ENCODE measurements at regions not wholly inside any gene's neighbourhood (a gene's known extent, or its start where the extent isn't known, plus 50 kb on each side); places are given as distances from the start of the nearest gene placed in this dataset.

DNA sequence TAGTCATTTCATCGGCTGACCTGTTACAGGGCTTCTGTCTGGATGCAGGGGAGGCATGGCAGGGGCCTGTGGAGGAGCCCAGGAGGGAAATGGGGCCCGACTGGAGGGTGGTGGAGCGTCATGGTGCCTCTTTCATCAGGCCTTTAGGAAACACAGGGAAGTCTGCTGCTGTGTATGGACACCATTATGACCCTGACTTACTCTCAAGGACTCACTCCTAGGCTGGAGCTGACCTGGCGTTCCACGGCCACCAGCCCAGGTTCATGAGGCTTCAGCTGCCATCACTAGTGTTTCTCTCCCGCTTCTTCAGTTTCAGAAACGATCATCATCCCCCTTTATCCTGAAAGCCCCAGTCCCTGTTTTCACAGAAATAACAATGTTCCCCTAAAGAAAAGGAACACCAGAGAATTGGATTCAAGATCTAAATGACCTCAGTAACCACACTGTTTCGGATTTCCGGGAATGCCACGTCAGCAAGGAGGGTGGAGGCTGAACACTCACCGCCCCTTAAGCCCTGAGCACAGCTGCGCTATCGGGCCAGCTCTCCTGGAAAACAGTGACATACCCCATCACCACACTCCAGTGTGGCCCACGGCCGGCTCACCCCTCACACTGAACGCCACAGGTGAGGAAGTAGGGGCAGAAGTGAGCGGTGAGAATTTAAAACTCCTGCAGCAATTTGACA is 67.6 kb downstream of the SOX1 start:
- H3K4me3 ChIP-seq (ENCODE audit: low read length in 2 of 2), result peak overlapping the region in 1 of 2 donors; percentile 2
- H3K27ac ChIP-seq (ENCODE audit: low read depth in 2 of 2, low read length in 2 of 2), result peak overlapping the region in 1 of 2 donors; percentile 19
- peak overlapping the region; percentile 10 to 44 for H3K9ac ChIP-seq (ENCODE audit: low read depth in 1 of 2, low read length in 2 of 2)
- H3K9me3 ChIP-seq (ENCODE audit: control insufficient read depth in 2 of 2, low read length in 2 of 2), result no peaks in the 10 kb centered on the region
- no peaks in the 10 kb centered on the region for H3K27me3 ChIP-seq (ENCODE audit: control insufficient read depth in 2 of 2, insufficient read depth in 2 of 2, low read length in 2 of 2)
- peaks cover 6 to 20% of the 10 kb centered on the region in 2 donors for H3K4me1 ChIP-seq (ENCODE audit: control insufficient read depth in 2 of 2, insufficient read depth in 2 of 2, low read length in 2 of 2)
- H3K36me3 ChIP-seq (ENCODE audit: control insufficient read depth in 2 of 2, insufficient read depth in 2 of 2, low read length in 2 of 2), result no peaks in the 10 kb centered on the region

DNA sequence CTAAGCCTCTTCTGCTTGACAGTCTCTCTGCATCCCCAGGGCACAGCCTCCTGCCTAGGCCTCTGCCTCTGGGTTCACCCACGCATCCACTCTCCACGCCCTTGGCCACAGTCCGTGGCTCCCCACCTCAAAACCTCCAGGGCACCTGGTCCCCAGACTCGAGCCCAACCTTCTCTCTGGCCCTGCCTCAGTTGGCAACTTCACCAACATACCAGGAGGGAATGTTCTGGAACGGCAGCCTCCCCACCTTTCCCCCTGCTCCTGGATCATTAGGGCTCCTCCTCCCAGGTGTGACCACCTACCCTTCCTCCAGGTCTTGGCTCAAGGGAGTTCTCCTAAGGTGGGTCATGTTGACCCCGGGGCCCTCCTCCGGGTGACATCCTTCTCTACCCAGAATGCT is 69.1 kb downstream of the SOX1 start:
- no peaks in the 10 kb centered on the region for H3K36me3 ChIP-seq (ENCODE audit: control insufficient read depth in 2 of 2, insufficient read depth in 2 of 2, low read length in 2 of 2)
- H3K27ac ChIP-seq (ENCODE audit: low read depth in 2 of 2, low read length in 2 of 2), result no peak overlapping the region
- no peaks in the 10 kb centered on the region for H3K27me3 ChIP-seq (ENCODE audit: control insufficient read depth in 2 of 2, insufficient read depth in 2 of 2, low read length in 2 of 2)
- peaks cover 6 to 20% of the 10 kb centered on the region in 2 donors for H3K4me1 ChIP-seq (ENCODE audit: control insufficient read depth in 2 of 2, insufficient read depth in 2 of 2, low read length in 2 of 2)
- no peak overlapping the region for H3K9ac ChIP-seq (ENCODE audit: low read depth in 1 of 2, low read length in 2 of 2)
- H3K4me3 ChIP-seq (ENCODE audit: low read length in 2 of 2), result no peak overlapping the region
- H3K9me3 ChIP-seq (ENCODE audit: control insufficient read depth in 2 of 2, low read length in 2 of 2), result no peaks in the 10 kb centered on the region

DNA sequence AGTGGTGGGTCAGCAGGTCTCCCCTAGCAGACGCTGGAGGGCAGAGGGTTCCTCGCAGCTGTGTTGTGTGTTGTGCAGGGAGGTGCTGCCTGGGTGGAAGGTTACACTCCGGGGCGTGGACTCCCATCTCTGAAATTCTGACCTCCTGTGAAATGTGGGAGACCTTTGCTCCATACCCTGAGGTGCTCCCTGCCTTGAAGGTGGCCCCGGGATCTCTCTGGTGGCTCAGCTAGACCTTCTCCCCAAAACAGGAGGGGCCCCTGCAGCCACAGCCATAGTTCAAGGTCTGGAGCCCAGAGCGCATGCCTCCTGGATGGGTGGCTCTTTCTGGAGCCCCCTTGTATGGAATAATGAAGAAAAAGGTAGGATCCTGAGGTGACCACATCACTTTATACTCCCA is 70.2 kb downstream of the SOX1 start:
- Histone ChIP-seq H3K27me3 (ENCODE audit: control insufficient read depth in 2 of 2, insufficient read depth in 2 of 2, low read length in 2 of 2) (no peaks in the 10 kb centered on the region), H3K4me1 (ENCODE audit: control insufficient read depth in 2 of 2, insufficient read depth in 2 of 2, low read length in 2 of 2) (peaks cover 6 to 17% of the 10 kb centered on the region in 2 donors)

DNA sequence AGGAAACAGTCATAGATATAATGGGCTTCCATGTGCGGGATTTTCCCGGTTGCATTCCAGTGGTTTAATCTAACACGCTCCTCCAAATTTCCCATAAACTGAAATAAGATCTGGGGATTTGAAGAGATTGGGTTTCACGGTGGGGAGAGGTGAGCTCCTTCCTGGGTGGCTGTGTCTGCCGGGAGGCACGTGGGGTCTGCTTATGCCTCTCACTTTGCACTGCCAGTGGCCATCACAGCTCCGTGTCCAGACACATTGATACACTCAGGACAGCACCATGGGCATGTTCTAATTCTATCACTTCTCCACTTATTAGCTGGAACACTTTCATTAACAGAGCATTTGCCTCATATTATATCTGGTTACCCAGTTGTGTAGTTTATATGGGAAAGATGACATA is 73.4 kb downstream of the SOX1 start:
- H3K9ac ChIP-seq (ENCODE audit: low read depth in 1 of 2, low read length in 2 of 2), result no peak overlapping the region
- H3K36me3 ChIP-seq (ENCODE audit: control insufficient read depth in 2 of 2, insufficient read depth in 2 of 2, low read length in 2 of 2), result no peaks in the 10 kb centered on the region
- H3K4me1 ChIP-seq (ENCODE audit: control insufficient read depth in 2 of 2, insufficient read depth in 2 of 2, low read length in 2 of 2), result no peaks in the 10 kb centered on the region
- no peak overlapping the region for H3K27ac ChIP-seq (ENCODE audit: low read depth in 2 of 2, low read length in 2 of 2)
- H3K27me3 ChIP-seq (ENCODE audit: control insufficient read depth in 2 of 2, insufficient read depth in 2 of 2, low read length in 2 of 2), result no peaks in the 10 kb centered on the region
- H3K4me3 ChIP-seq (ENCODE audit: low read length in 2 of 2), result no peak overlapping the region
- no peaks in the 10 kb centered on the region for H3K9me3 ChIP-seq (ENCODE audit: control insufficient read depth in 2 of 2, low read length in 2 of 2)

More for the DNA sequence above, 70.2 kb downstream of the SOX1 start:
- H3K9me3 ChIP-seq (ENCODE audit: control insufficient read depth in 2 of 2, low read length in 2 of 2), result no peaks in the 10 kb centered on the region
- no peaks in the 10 kb centered on the region for H3K36me3 ChIP-seq (ENCODE audit: control insufficient read depth in 2 of 2, insufficient read depth in 2 of 2, low read length in 2 of 2)
- H3K27ac ChIP-seq (ENCODE audit: low read depth in 2 of 2, low read length in 2 of 2), result no peak overlapping the region
- no peak overlapping the region for H3K9ac ChIP-seq (ENCODE audit: low read depth in 1 of 2, low read length in 2 of 2)
- no peak overlapping the region for H3K4me3 ChIP-seq (ENCODE audit: low read length in 2 of 2)

DNA sequence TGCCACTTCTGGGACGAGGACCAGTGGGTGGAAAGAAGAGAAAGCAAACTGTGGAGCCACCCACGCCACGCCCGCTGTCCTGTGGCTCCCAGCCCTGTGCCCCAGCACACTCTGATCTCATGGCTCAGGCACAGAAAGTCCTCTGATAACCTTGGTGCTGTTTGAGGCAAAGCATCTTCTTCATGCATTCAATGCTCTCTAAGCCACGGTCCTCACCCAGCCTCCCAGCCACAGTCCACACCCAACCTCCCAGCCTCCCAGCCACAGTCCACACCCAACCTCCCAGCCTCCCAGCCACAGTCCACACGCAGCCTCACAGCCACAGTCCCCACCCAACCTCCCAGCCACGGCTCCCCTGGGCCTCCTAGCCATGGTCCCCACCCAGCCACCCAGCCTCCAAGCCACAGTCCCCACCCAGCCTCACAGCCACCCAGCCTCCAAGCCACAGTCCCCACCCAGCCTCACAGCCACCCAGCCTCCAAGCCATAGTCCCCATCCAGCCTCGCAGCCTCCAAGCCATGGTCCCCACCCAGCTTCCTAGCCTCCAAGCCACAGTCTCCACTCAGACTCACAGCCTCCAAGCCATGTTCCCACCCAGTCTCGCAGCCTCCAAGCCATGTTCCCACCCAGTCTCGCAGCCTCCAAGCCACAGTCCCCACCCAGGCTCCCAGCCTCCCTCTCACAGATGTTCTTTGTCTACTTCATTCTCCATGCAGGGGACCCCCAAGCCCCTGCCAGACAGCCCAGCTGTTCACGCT is 74.9 kb downstream of the SOX1 start:
- H3K27ac ChIP-seq (ENCODE audit: low read depth in 2 of 2, low read length in 2 of 2), result no peak overlapping the region
- no peaks in the 10 kb centered on the region for H3K36me3 ChIP-seq (ENCODE audit: control insufficient read depth in 2 of 2, insufficient read depth in 2 of 2, low read length in 2 of 2)
- H3K4me1 ChIP-seq (ENCODE audit: control insufficient read depth in 2 of 2, insufficient read depth in 2 of 2, low read length in 2 of 2), result no peaks in the 10 kb centered on the region
- H3K27me3 ChIP-seq (ENCODE audit: control insufficient read depth in 2 of 2, insufficient read depth in 2 of 2, low read length in 2 of 2), result no peaks in the 10 kb centered on the region
- H3K9ac ChIP-seq (ENCODE audit: low read depth in 1 of 2, low read length in 2 of 2), result no peak overlapping the region
- no peak overlapping the region for H3K4me3 ChIP-seq (ENCODE audit: low read length in 2 of 2)
- H3K9me3 ChIP-seq (ENCODE audit: control insufficient read depth in 2 of 2, low read length in 2 of 2), result no peaks in the 10 kb centered on the region

DNA sequence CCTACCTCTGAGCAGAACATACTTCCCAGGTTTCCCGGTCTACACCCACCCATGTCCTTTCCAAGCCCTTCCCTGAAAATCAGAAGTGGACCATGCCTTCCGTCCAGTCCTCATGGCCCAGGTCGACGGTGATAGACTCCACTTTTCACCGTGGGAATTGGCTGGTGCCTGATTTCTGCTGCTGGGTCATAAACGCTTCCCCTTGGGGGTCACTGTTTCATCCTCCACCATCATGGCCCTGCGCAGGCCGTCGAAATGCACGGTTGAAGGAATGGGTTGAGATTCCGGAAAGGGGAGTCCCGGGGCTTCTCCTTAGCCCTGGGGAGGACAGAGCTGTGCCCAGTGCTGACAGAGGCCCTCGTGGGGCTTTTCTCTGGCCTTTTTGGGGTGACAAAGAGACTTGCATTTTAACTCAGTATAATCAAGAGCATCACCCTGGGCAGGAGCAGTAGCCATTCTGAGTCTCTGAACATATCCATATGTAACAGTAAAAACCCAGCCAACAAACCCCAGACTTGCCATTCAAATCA is 75.5 kb downstream of the SOX1 start:
- H3K27me3 ChIP-seq (ENCODE audit: control insufficient read depth in 2 of 2, insufficient read depth in 2 of 2, low read length in 2 of 2), result no peaks in the 10 kb centered on the region
- H3K36me3 ChIP-seq (ENCODE audit: control insufficient read depth in 2 of 2, insufficient read depth in 2 of 2, low read length in 2 of 2), result no peaks in the 10 kb centered on the region
- no peak overlapping the region for H3K9ac ChIP-seq (ENCODE audit: low read depth in 1 of 2, low read length in 2 of 2)
- H3K4me1 ChIP-seq (ENCODE audit: control insufficient read depth in 2 of 2, insufficient read depth in 2 of 2, low read length in 2 of 2), result no peaks in the 10 kb centered on the region
- H3K9me3 ChIP-seq (ENCODE audit: control insufficient read depth in 2 of 2, low read length in 2 of 2), result no peaks in the 10 kb centered on the region
- no peak overlapping the region for H3K27ac ChIP-seq (ENCODE audit: low read depth in 2 of 2, low read length in 2 of 2)
- H3K4me3 ChIP-seq (ENCODE audit: low read length in 2 of 2), result no peak overlapping the region

DNA sequence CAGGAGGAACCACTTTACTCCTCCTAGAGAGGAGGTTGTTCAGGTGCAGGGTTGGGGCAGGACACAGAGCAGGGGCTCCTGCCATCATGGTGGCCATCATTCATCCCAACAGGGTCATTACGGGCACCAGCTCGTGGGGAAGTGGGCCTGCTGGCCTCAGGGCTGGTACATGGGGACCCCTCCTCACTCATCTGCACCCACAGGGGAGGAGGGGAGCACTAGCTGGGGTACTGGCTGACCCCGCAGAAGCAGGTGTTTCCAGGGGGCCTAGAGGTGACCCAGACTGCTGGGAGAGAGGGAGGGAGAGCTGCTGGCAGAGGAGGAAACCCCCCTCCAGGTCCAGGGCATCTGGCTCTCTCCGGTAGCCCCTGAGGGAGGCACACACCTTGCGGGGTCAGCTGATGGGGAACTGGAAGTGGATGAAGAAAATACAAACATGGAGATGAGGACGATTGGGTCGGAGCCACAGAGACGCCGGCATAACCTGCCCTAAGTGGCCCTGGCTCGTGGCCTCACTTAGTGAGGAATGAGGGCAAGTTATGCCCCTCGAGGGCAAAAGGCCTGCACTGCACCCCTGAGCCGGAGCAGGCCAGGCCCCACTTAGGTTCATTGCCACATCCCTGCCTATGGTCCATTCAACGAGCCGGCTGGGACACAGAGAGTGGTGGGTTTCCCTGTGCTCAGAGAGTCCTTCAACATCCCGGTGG is 76.2 kb downstream of the SOX1 start:
- Histone ChIP-seq H3K9me3 (ENCODE audit: control insufficient read depth in 2 of 2, low read length in 2 of 2) (no peaks in the 10 kb centered on the region), H3K27me3 (ENCODE audit: control insufficient read depth in 2 of 2, insufficient read depth in 2 of 2, low read length in 2 of 2) (no peaks in the 10 kb centered on the region), H3K4me1 (ENCODE audit: control insufficient read depth in 2 of 2, insufficient read depth in 2 of 2, low read length in 2 of 2) (no peaks in the 10 kb centered on the region), H3K9ac (ENCODE audit: low read depth in 1 of 2, low read length in 2 of 2) (no peak overlapping the region), H3K36me3 (ENCODE audit: control insufficient read depth in 2 of 2, insufficient read depth in 2 of 2, low read length in 2 of 2) (no peaks in the 10 kb centered on the region), H3K4me3 (ENCODE audit: low read length in 2 of 2) (no peak overlapping the region), H3K27ac (ENCODE audit: low read depth in 2 of 2, low read length in 2 of 2) (no peak overlapping the region)

DNA sequence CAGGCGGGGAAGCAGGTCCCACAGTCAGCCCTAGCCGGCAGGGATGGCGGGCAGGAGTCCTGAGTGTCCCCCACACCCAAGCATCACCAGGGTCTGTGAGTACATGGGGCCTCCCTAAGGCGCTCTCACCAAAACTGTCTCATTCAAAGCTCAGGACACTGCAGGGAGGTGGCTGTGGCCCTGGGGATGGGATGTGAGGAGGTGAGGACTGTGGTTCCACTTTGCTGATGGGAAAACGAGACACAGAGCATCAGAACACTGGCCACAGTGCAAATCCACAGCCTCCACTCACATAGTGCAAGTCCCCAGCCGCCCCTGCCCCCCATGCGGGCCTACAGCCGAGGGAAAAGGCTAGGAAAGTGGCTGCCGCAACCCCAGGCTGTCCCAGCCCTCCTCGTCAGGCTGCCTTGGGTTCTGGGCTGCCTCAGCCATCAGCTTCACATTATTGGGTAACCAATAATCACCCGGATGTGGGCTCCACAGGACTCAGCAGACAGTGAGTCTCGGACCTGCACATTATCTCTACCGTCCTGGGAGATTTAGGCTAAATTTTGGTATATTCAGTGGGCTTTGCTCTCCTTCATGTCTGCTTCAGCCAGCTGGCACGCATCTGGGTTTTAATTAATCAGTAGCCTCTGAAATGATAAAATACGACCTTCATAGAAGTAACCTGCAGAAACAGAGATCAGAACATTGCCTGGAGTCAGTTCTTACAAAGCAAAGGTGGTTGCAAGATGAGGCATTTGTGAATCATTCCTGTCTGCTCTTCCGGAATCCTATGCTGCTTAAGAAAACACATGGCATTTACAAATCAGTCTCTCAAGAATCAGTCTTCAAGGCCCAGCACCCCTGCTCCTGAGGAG is 77.0 kb downstream of the SOX1 start:
- no peaks in the 10 kb centered on the region for H3K36me3 ChIP-seq (ENCODE audit: control insufficient read depth in 2 of 2, insufficient read depth in 2 of 2, low read length in 2 of 2)
- no peaks in the 10 kb centered on the region for H3K9me3 ChIP-seq (ENCODE audit: control insufficient read depth in 2 of 2, low read length in 2 of 2)
- no peaks in the 10 kb centered on the region for H3K27me3 ChIP-seq (ENCODE audit: control insufficient read depth in 2 of 2, insufficient read depth in 2 of 2, low read length in 2 of 2)
- H3K27ac ChIP-seq (ENCODE audit: low read depth in 2 of 2, low read length in 2 of 2), result no peak overlapping the region
- no peaks in the 10 kb centered on the region for H3K4me1 ChIP-seq (ENCODE audit: control insufficient read depth in 2 of 2, insufficient read depth in 2 of 2, low read length in 2 of 2)
- H3K4me3 ChIP-seq (ENCODE audit: low read length in 2 of 2), result no peak overlapping the region
- H3K9ac ChIP-seq (ENCODE audit: low read depth in 1 of 2, low read length in 2 of 2), result no peak overlapping the region

DNA sequence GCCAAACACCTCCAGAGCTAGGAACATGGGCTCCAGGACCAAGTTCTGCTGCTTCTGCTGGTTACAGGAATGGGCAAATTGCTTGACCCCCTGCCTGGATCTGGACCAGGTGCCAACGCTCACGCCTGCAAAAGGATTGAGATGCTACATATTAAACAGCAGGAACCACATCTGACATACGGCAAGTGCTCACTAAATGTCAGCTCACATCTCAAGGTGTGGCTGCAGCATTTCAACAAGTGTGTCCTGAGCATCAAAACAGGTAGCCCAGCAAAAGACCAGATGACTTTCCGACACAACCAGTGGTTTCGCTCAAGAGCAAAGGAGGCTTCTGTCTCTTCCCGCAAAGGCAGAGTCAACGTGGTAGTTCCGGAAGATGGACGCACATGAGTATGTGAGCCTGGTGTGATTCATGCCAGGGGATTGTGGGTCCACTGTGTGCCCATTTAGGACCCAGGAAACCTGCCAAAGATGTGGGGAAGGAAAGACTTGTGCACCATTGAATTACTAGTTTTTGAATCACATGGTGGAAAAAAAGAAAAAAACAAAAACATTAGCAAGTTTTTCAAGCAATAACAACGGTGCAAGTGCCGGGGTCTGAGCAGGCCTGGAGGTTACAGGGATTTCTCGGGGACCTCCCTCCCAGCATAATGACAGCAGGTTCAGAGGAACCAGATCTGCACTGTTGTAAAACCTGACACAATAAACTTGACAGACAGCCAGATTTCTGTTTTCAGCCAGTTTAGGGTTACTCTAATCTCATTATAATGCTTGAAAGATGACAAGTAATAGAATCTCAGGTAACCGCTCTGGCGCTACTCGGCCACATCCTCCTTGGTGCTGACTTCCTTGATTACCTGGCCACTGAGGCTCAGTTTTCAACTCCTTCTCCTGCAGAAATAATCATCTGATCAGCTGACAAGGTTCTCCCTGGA is 77.9 kb downstream of the SOX1 start:
- Histone ChIP-seq H3K4me1 (ENCODE audit: control insufficient read depth in 2 of 2, insufficient read depth in 2 of 2, low read length in 2 of 2) (no peaks in the 10 kb centered on the region), H3K9me3 (ENCODE audit: control insufficient read depth in 2 of 2, low read length in 2 of 2) (no peaks in the 10 kb centered on the region), H3K36me3 (ENCODE audit: control insufficient read depth in 2 of 2, insufficient read depth in 2 of 2, low read length in 2 of 2) (no peaks in the 10 kb centered on the region), H3K27ac (ENCODE audit: low read depth in 2 of 2, low read length in 2 of 2) (no peak overlapping the region), H3K27me3 (ENCODE audit: control insufficient read depth in 2 of 2, insufficient read depth in 2 of 2, low read length in 2 of 2) (no peaks in the 10 kb centered on the region), H3K9ac (ENCODE audit: low read depth in 1 of 2, low read length in 2 of 2) (no peak overlapping the region), H3K4me3 (ENCODE audit: low read length in 2 of 2) (no peak overlapping the region)
